GM18870 (cell line): ENCODE measurements at regions not wholly inside any gene's neighbourhood (a gene's known extent, or its start where the extent isn't known, plus 50 kb on each side); places are given as distances from the start of the nearest gene placed in this dataset.

Experiments
- ATAC-seq: cut with Tn5 transposase; IDR thresholded peaks from one replicate; pipeline ENCODE4 v1.9.1; 2021; ENCODE audit warnings: moderate library complexity; ENCODE audit not compliant: unreplicated experiment

- no peak for ATAC-seq
These were observed 506.1 kb upstream of the PROK2 start for GRCh38 chr3:72290859-72291638.

- ATAC-seq: no peak
These were observed 504.7 kb upstream of the PROK2 start for GRCh38 chr3:72289692-72290071.

GRCh38 chr3:72288955-72289691 lies 504.2 kb upstream of the PROK2 start:
- no peak for ATAC-seq

GRCh38 chr3:72287956-72288355 lies 503.0 kb upstream of the PROK2 start:
- ATAC-seq: no peak

- no peak for ATAC-seq
These were observed 500.6 kb upstream of the PROK2 start for GRCh38 chr3:72285502-72285901.

- ATAC-seq: no peak
These were observed 499.5 kb upstream of the PROK2 start for GRCh38 chr3:72284471-72284870.

- ATAC-seq: no peak
These were observed 498.0 kb upstream of the PROK2 start for GRCh38 chr3:72282918-72283317.

- no peak for ATAC-seq
These were observed 496.6 kb upstream of the PROK2 start for GRCh38 chr3:72281551-72281950.

GRCh38 chr3:72280876-72281275 lies 495.9 kb upstream of the PROK2 start:
- ATAC-seq: no peak

GRCh38 chr3:72279631-72280041 lies 494.7 kb upstream of the PROK2 start:
- ATAC-seq: no peak

GRCh38 chr3:72279068-72279604 lies 494.2 kb upstream of the PROK2 start:
- no peak for ATAC-seq

GRCh38 chr3:72278349-72279067 lies 493.6 kb upstream of the PROK2 start:
- ATAC-seq: no peak

GRCh38 chr3:72277710-72278109 lies 492.8 kb upstream of the PROK2 start:
- no peak for ATAC-seq

- no peak for ATAC-seq
These were observed 491.9 kb upstream of the PROK2 start for GRCh38 chr3:72276806-72277205.

- ATAC-seq: no peak
These were observed 490.4 kb upstream of the PROK2 start for GRCh38 chr3:72275331-72275751.

- no peak for ATAC-seq
These were observed 489.8 kb upstream of the PROK2 start for GRCh38 chr3:72274493-72275330.

GRCh38 chr3:72273615-72274014 lies 488.7 kb upstream of the PROK2 start:
- no peak for ATAC-seq

GRCh38 chr3:72272356-72272755 lies 487.4 kb upstream of the PROK2 start:
- no peak for ATAC-seq

GRCh38 chr3:72271923-72272322 lies 487.0 kb upstream of the PROK2 start:
- no peak for ATAC-seq

- ATAC-seq: no peak
These were observed 486.3 kb upstream of the PROK2 start for GRCh38 chr3:72271216-72271615.

- no peak for ATAC-seq
These were observed 485.8 kb upstream of the PROK2 start for GRCh38 chr3:72270730-72271129.
